ENCODE measurements at regions not wholly inside any gene's neighbourhood (a gene's known extent, or its start where the extent isn't known, plus 50 kb on each side); places are given as distances from the start of the nearest gene placed in this dataset.

DNA sequence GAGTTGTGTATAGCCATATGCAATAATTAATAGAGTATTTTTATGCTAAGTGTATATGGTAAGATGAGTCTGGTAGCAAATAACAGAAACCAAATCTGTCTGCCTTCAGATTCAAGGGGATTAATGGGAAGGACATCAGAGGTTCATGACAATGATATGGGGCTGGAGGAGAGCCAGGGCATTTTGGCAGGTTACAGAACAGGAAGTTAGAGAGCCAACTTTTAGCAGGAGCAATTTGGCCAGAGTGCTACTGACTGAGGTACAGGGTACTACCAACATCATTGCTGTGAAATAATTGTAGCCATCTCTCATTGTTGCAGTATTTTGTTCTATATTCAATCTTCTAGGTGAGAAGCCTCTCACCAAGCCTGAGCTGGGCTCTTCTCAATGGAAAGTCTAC lies 210.9 kb upstream of the FAM47A start:
- BruUV-seq (replicated peaks): no TSS peak
- no peaks in the 10 kb centered on the region for H3K27me3 ChIP-seq (ENCODE audit: control insufficient read depth, insufficient read depth, low read length)
- no peak overlapping the region for H2AFZ ChIP-seq (replicated peaks; ENCODE audit: low read length, poor library complexity)
- no peak overlapping the region for H3K18ac ChIP-seq (ENCODE audit: low read depth, low read length)
- H4K8ac ChIP-seq (ENCODE audit: low read depth in 2 of 2, low read length in 2 of 2): no peak overlapping the region
- no peak overlapping the region for H2BK20ac ChIP-seq (ENCODE audit: low read depth, low read length)
- H2AK9ac ChIP-seq (replicated peaks; ENCODE audit: low read depth, low read length, poor library complexity): no peak overlapping the region
- H2AK5ac ChIP-seq (ENCODE audit: low read depth, low read length): no peak overlapping the region
- H3K4me1 ChIP-seq (ENCODE audit: control insufficient read depth, insufficient read depth, low read length): no peaks in the 10 kb centered on the region
- no peak overlapping the region for H3K56ac ChIP-seq (ENCODE audit: extremely low read depth, insufficient read depth, low read length)
- H3K36me3 ChIP-seq (ENCODE audit: control insufficient read depth, insufficient read depth, low read length): no peaks in the 10 kb centered on the region
- DNase-seq: no peak
- intact Hi-C loops (cut with micrococcal nuclease) (no loop called here), in situ Hi-C loops (cut with MboI; ENCODE audit: low sequenced_read_pairs) (no loop called here), dilution Hi-C loops (cut with HindIII; ENCODE audit: low sequenced_read_pairs, unreplicated experiment) (no loop called here)
- H3K27ac ChIP-seq (ENCODE audit: insufficient read depth, low read length): no peak overlapping the region
- no peaks in the 10 kb centered on the region for H4K20me1 ChIP-seq (ENCODE audit: insufficient read depth, low read length)
- H3K9me3 ChIP-seq (ENCODE audit: control insufficient read depth, insufficient read depth, low read length): no peaks in the 10 kb centered on the region
- H4K5ac ChIP-seq (ENCODE audit: low read depth, low read length): no peak overlapping the region
- no peak overlapping the region for H3K14ac ChIP-seq (replicated peaks; ENCODE audit: low read depth, low read length)
- CTCF ChIA-PET: no interaction called here
- no peak overlapping the region for H4K91ac ChIP-seq (ENCODE audit: insufficient read depth, low read depth, low read length)
- no peak overlapping the region for H2BK15ac ChIP-seq (ENCODE audit: low read depth, low read length)
- H3K23ac ChIP-seq (ENCODE audit: low read depth, low read length): no peak overlapping the region
- H3K9me1 ChIP-seq (ENCODE audit: insufficient read depth, low read length): no peaks in the 10 kb centered on the region
- H3K4ac ChIP-seq (ENCODE audit: low read depth, low read length): no peak overlapping the region
- H2BK5ac ChIP-seq (ENCODE audit: low read depth, low read length, poor library complexity, severe bottlenecking): no peak overlapping the region
- H2BK120ac ChIP-seq (ENCODE audit: low read depth, low read length): no peak overlapping the region
- H3K4me3 ChIP-seq (ENCODE audit: insufficient read depth, low read depth, low read length): no peak overlapping the region
- POLR2A ChIA-PET (ENCODE audit: unreplicated experiment): no interaction called here
- TF ChIP-seq MAFK (IDR thresholded peaks at IDR 0.05; ENCODE audit: low read depth, low read length): no peak
- no peaks in the 10 kb centered on the region for H3K79me1 ChIP-seq (ENCODE audit: low read depth in 1 of 2, low read length in 2 of 2)
- no peak overlapping the region for H3K9ac ChIP-seq (ENCODE audit: low read depth, low read length)
- ATAC-seq (ENCODE audit: low read depth): no peak
- H3K4me2 ChIP-seq (ENCODE audit: low read depth, low read length): no peak overlapping the region

Measured in IMR-90 (cell line).